HG03378 (cell line): ENCODE measurements at regions not wholly inside any gene's neighbourhood (a gene's known extent, or its start where the extent isn't known, plus 50 kb on each side); places are given as distances from the start of the nearest gene placed in this dataset.
A peak's percentile ranks its signal among the peaks of the same experiment; 100 is the strongest.
"Not testable (repeated sequence)": the region's sequence is repeated elsewhere in the genome, so short reads cannot be mapped to it uniquely, and the experiment has no call there.

ENCODE experiments used
- ATAC-seq: cut with Tn5 transposase; IDR thresholded peaks from one replicate; pipeline ENCODE4 v1.9.1; 2021; ENCODE audit warnings: mild to moderate bottlenecking, moderate library complexity; ENCODE audit not compliant: unreplicated experiment

GRCh38 chr6:85866758-85867401 is 224.2 kb upstream of the SYNCRIP start:
- no peak for ATAC-seq

- no peak for ATAC-seq
Measured at GRCh38 chr6:85866370-85866730, 223.7 kb upstream of the SYNCRIP start.

GRCh38 chr6:85865420-85866369 is 223.0 kb upstream of the SYNCRIP start:
- peak; percentile 73 for ATAC-seq

GRCh38 chr6:85864453-85865401 is 222.0 kb upstream of the SYNCRIP start:
- ATAC-seq = no peak

GRCh38 chr6:85856235-85856634 is 213.5 kb upstream of the SYNCRIP start:
- no peak for ATAC-seq

GRCh38 chr6:85838351-85839119 is 195.8 kb upstream of the SYNCRIP start:
- ATAC-seq = not testable (repeated sequence)

GRCh38 chr6:85828973-85829372 is 186.3 kb upstream of the SYNCRIP start:
- ATAC-seq = no peak

GRCh38 chr6:85826997-85827396 is 184.3 kb upstream of the SYNCRIP start:
- no peak for ATAC-seq

- no peak for ATAC-seq
Measured at GRCh38 chr6:85824329-85824728, 181.6 kb upstream of the SYNCRIP start.

- ATAC-seq = no peak
Measured at GRCh38 chr6:85810558-85810957, 167.9 kb upstream of the SYNCRIP start.

GRCh38 chr6:85803721-85804120 is 161.0 kb upstream of the SYNCRIP start:
- no peak for ATAC-seq

GRCh38 chr6:85802162-85802561 is 159.5 kb upstream of the SYNCRIP start:
- no peak for ATAC-seq

- no peak for ATAC-seq
Measured at GRCh38 chr6:85798931-85799652, 156.4 kb upstream of the SYNCRIP start.

- ATAC-seq = no peak
Measured at GRCh38 chr6:85797993-85798392, 155.3 kb upstream of the SYNCRIP start.

GRCh38 chr6:85795945-85796344 is 153.3 kb upstream of the SYNCRIP start:
- ATAC-seq = no peak

- ATAC-seq = no peak
Measured at GRCh38 chr6:85792254-85792653, 149.6 kb upstream of the SYNCRIP start.

GRCh38 chr6:85775883-85776282 is 133.2 kb upstream of the SYNCRIP start:
- ATAC-seq = no peak

GRCh38 chr6:85772641-85773040 is 130.0 kb upstream of the SYNCRIP start:
- ATAC-seq = no peak

GRCh38 chr6:85771925-85772430 is 129.3 kb upstream of the SYNCRIP start:
- no peak for ATAC-seq
